ENCODE measurements at regions not wholly inside any gene's neighbourhood (a gene's known extent, or its start where the extent isn't known, plus 50 kb on each side); places are given as distances from the start of the nearest gene placed in this dataset.
"Not testable (repeated sequence)": the region's sequence is repeated elsewhere in the genome, so short reads cannot be mapped to it uniquely, and the experiment has no call there.

DNA sequence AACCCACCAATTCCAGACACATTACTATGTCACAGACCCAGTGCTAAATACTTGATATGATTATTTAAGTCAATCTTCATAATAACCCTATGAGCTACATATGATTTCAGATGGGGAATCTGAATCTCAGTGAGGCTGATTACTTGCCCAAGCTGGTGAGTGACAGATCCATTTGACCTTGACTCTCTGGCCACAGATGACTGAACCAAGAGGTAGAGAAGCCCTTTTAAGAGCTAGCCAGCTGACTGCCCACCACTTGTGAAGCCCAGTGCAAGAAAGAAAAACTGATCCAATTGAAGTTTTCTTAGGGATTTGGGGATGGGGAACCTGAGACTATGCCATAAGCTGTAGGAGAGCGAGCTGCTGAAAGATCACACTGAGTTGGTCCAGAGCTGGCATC, 124.7 kb upstream of the SPATA12 start:
- Mint-ChIP-seq H3K4me1 (peaks cover 7% of the 10 kb centered on the region), H3K27ac (no peak overlapping the region), H3K27me3 (ENCODE audit: low read depth in 3 of 3) (peaks cover 2% of the 10 kb centered on the region in 3 donors), H3K9me3 (peaks cover 10 to 16% (median 12%) of the 10 kb centered on the region in 7 donors), H3K4me3 (no peak overlapping the region), H3K36me3 (no peaks in the 10 kb centered on the region)
- Histone ChIP-seq H2AFZ (ENCODE audit: insufficient read depth, low read depth, low read length, poor library complexity, severe bottlenecking) (no peak overlapping the region), H3K4me2 (replicated peaks; ENCODE audit: extremely low read depth, low read length, poor library complexity, severe bottlenecking) (no peak overlapping the region), H3K79me2 (ENCODE audit: insufficient read depth, low read length) (no peaks in the 10 kb centered on the region), H3K9ac (ENCODE audit: insufficient read depth, low read length, poor library complexity, severe bottlenecking) (no peak overlapping the region), H3K36me3 (replicated peaks in 1 of 2; ENCODE audit: control insufficient read depth in 1 of 2, insufficient read depth in 2 of 2, low read length in 2 of 2) (no peaks in the 10 kb centered on the region), H3K4me3 (replicated peaks in 1 of 3; ENCODE audit: low read depth in 2 of 3, low read length in 3 of 3) (no peak overlapping the region), H3K9me3 (replicated peaks in 1 of 2; ENCODE audit: control insufficient read depth in 1 of 2, insufficient read depth in 1 of 2, low read length in 2 of 2) (peaks cover 7 to 10% of the 10 kb centered on the region in 2 donors), H4K20me1 (ENCODE audit: insufficient read depth, low read length) (no peaks in the 10 kb centered on the region), H3K4me1 (ENCODE audit: control insufficient read depth in 1 of 2, insufficient read depth in 2 of 2, low read length in 2 of 2) (no peaks in the 10 kb centered on the region), H3K27me3 (ENCODE audit: control insufficient read depth in 2 of 2, insufficient read depth in 2 of 2, low read length in 2 of 2) (no peaks in the 10 kb centered on the region), H3K27ac (ENCODE audit: low read depth in 1 of 2, low read length in 2 of 2) (no peak overlapping the region)
- 100% methylated on average over 1 of the region's 1 CpG for WGBS (ENCODE audit: insufficient coverage)
- TF ChIP-seq, protein P1, sequence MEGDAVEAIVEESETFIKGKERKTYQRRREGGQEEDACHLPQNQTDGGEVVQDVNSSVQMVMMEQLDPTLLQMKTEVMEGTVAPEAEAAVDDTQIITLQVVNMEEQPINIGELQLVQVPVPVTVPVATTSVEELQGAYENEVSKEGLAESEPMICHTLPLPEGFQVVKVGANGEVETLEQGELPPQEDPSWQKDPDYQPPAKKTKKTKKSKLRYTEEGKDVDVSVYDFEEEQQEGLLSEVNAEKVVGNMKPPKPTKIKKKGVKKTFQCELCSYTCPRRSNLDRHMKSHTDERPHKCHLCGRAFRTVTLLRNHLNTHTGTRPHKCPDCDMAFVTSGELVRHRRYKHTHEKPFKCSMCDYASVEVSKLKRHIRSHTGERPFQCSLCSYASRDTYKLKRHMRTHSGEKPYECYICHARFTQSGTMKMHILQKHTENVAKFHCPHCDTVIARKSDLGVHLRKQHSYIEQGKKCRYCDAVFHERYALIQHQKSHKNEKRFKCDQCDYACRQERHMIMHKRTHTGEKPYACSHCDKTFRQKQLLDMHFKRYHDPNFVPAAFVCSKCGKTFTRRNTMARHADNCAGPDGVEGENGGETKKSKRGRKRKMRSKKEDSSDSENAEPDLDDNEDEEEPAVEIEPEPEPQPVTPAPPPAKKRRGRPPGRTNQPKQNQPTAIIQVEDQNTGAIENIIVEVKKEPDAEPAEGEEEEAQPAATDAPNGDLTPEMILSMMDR (IDR thresholded peaks at IDR 0.05): no peak
- intact Hi-C loops (cut with micrococcal nuclease): no loop called here
- no peak for DNase-seq

DNA sequence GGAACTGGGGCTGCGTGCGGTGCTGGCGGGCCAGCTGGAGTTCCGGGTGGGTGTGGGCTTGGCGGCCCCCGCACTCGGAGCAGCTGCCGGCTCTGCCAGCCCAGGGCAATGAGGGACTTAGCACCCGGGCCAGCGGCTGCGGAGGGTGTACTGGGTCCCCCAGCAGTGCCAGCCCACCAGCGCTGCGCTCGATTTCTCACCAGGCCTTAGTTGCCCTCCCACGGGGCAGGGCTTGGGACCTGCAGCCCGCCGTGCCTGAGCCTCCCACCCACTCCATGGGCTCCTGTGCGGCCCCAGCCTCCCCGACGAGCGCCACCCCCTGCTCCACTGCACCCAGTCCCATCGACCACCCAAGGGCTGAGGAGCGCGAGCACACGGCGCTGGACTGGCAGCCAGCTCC, 126.0 kb upstream of the SPATA12 start:
- intact Hi-C loops (cut with micrococcal nuclease); H3K36me3 Mint-ChIP-seq; H3K4me3 Mint-ChIP-seq; H3K79me2 ChIP-seq (ENCODE audit: insufficient read depth, low read length); H3K27me3 ChIP-seq (ENCODE audit: control insufficient read depth in 2 of 2, insufficient read depth in 2 of 2, low read length in 2 of 2); H3K4me3 ChIP-seq (replicated peaks in 1 of 3; ENCODE audit: low read depth in 2 of 3, low read length in 3 of 3); H3K4me1 Mint-ChIP-seq; H3K4me2 ChIP-seq (replicated peaks; ENCODE audit: extremely low read depth, low read length, poor library complexity, severe bottlenecking); H3K9ac ChIP-seq (ENCODE audit: insufficient read depth, low read length, poor library complexity, severe bottlenecking); H3K36me3 ChIP-seq (replicated peaks in 1 of 2; ENCODE audit: control insufficient read depth in 1 of 2, insufficient read depth in 2 of 2, low read length in 2 of 2); H3K27ac Mint-ChIP-seq; H3K4me1 ChIP-seq (ENCODE audit: control insufficient read depth in 1 of 2, insufficient read depth in 2 of 2, low read length in 2 of 2); H2AFZ ChIP-seq (ENCODE audit: insufficient read depth, low read depth, low read length, poor library complexity, severe bottlenecking); DNase-seq; H3K27me3 Mint-ChIP-seq (ENCODE audit: low read depth in 3 of 3); H4K20me1 ChIP-seq (ENCODE audit: insufficient read depth, low read length); H3K27ac ChIP-seq (ENCODE audit: low read depth in 1 of 2, low read length in 2 of 2): not testable (repeated sequence)
- H3K9me3 ChIP-seq (replicated peaks in 1 of 2; ENCODE audit: control insufficient read depth in 1 of 2, insufficient read depth in 1 of 2, low read length in 2 of 2): peaks cover 7 to 10% of the 10 kb centered on the region in 2 donors
- H3K9me3 Mint-ChIP-seq: peaks cover 10 to 16% (median 12%) of the 10 kb centered on the region in 7 donors
- 92% methylated on average over 24 of the region's 26 CpGs for WGBS (ENCODE audit: insufficient coverage)
